GM19351 (cell line): ENCODE measurements at regions not wholly inside any gene's neighbourhood (a gene's known extent, or its start where the extent isn't known, plus 50 kb on each side); places are given as distances from the start of the nearest gene placed in this dataset.

ENCODE experiments used
- ATAC-seq: cut with Tn5 transposase; IDR thresholded peaks from one replicate; pipeline ENCODE4 v1.9.1; 2021; ENCODE audit warnings: mild to moderate bottlenecking, moderate library complexity; ENCODE audit not compliant: unreplicated experiment

GRCh38 chr18:75553021-75553420 is 125.5 kb upstream of the SMIM21 start:
- ATAC-seq, result no peak

- no peak for ATAC-seq
These were observed 123.6 kb upstream of the SMIM21 start for GRCh38 chr18:75551071-75551470.

- ATAC-seq, result no peak
These were observed 120.9 kb upstream of the SMIM21 start for GRCh38 chr18:75548353-75548905.

GRCh38 chr18:75546964-75547363 is 119.5 kb upstream of the SMIM21 start:
- no peak for ATAC-seq

- no peak for ATAC-seq
These were observed 117.7 kb upstream of the SMIM21 start for GRCh38 chr18:75545189-75545588.

- no peak for ATAC-seq
These were observed 117.0 kb upstream of the SMIM21 start for GRCh38 chr18:75544496-75544895.

- no peak for ATAC-seq
These were observed 116.6 kb upstream of the SMIM21 start for GRCh38 chr18:75544051-75544481.

GRCh38 chr18:75538727-75539126 is 111.2 kb upstream of the SMIM21 start:
- no peak for ATAC-seq

GRCh38 chr18:75533950-75534349 is 106.4 kb upstream of the SMIM21 start:
- ATAC-seq, result no peak

GRCh38 chr18:75533209-75533608 is 105.7 kb upstream of the SMIM21 start:
- ATAC-seq, result no peak

- no peak for ATAC-seq
These were observed 104.5 kb upstream of the SMIM21 start for GRCh38 chr18:75531851-75532459.

GRCh38 chr18:75531212-75531850 is 103.8 kb upstream of the SMIM21 start:
- no peak for ATAC-seq

GRCh38 chr18:75530566-75531211 is 103.2 kb upstream of the SMIM21 start:
- no peak for ATAC-seq

- no peak for ATAC-seq
These were observed 102.6 kb upstream of the SMIM21 start for GRCh38 chr18:75530118-75530517.

GRCh38 chr18:75529394-75529793 is 101.9 kb upstream of the SMIM21 start:
- ATAC-seq, result no peak

- ATAC-seq, result no peak
These were observed 100.6 kb upstream of the SMIM21 start for GRCh38 chr18:75527848-75528685.

GRCh38 chr18:75526038-75526437 is 98.5 kb upstream of the SMIM21 start:
- ATAC-seq, result no peak

- ATAC-seq, result no peak
These were observed 97.8 kb upstream of the SMIM21 start for GRCh38 chr18:75525331-75525730.

- no peak for ATAC-seq
These were observed 97.3 kb upstream of the SMIM21 start for GRCh38 chr18:75524841-75525240.

GRCh38 chr18:75524181-75524580 is 96.7 kb upstream of the SMIM21 start:
- no peak for ATAC-seq

GRCh38 chr18:75521816-75522215 is 94.3 kb upstream of the SMIM21 start:
- no peak for ATAC-seq
